HFF-Myc (cell line): ENCODE measurements at regions not wholly inside any gene's neighbourhood (a gene's known extent, or its start where the extent isn't known, plus 50 kb on each side); places are given as distances from the start of the nearest gene placed in this dataset.
"Not testable (repeated sequence)": the region's sequence is repeated elsewhere in the genome, so short reads cannot be mapped to it uniquely, and the experiment has no call there.

Source experiments
- DNase-seq: peaks from one replicate; pipeline ENCODE4 v3.0.0-alpha.2; 2011; ENCODE audit warnings: low read depth; ENCODE audit errors: extremely low read depth
- H3K4me3 ChIP-seq: replicated peaks from 2 replicates; pipeline ENCODE4 v1.5.1; 2011; ENCODE audit warnings: low read depth, mild to moderate bottlenecking, control low read depth, low read length
- TF ChIP-seq, protein P1 (sequence below): IDR thresholded peaks from 2 replicates; pipeline ENCODE4 v1.5.1; 2012; ENCODE audit warnings: mild to moderate bottlenecking, low read depth, low read length, control low read depth; ENCODE audit errors: missing control alignments

DNA sequence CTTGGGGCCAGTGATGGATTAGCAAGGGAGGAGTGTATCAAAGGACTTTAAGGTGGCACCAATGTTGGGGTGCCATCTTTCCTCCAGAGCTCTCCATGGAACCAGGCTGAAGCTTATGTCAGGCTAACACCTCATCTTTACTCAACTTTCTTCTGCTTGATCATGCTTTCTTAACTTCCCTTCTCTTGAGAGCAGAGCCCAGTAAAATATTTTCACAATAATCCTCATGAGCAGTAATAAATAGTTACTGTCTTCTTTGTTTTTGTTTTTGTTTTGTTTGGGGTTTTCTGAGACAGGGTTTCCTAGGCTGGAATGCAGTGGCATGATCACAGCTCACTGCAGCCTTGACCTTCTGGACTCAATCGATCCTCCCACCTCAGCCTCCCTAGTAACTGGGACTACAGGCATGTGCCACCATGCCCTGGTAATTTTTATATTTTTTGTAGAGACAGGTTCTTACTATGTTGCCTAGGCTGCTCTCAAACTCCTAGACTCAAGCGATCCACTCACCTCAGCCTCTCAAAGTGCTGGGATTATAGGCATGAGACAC lies 127.9 kb upstream of the TOP1 start:
- TF ChIP-seq, protein P1, sequence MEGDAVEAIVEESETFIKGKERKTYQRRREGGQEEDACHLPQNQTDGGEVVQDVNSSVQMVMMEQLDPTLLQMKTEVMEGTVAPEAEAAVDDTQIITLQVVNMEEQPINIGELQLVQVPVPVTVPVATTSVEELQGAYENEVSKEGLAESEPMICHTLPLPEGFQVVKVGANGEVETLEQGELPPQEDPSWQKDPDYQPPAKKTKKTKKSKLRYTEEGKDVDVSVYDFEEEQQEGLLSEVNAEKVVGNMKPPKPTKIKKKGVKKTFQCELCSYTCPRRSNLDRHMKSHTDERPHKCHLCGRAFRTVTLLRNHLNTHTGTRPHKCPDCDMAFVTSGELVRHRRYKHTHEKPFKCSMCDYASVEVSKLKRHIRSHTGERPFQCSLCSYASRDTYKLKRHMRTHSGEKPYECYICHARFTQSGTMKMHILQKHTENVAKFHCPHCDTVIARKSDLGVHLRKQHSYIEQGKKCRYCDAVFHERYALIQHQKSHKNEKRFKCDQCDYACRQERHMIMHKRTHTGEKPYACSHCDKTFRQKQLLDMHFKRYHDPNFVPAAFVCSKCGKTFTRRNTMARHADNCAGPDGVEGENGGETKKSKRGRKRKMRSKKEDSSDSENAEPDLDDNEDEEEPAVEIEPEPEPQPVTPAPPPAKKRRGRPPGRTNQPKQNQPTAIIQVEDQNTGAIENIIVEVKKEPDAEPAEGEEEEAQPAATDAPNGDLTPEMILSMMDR, result no peak
- H3K4me3 ChIP-seq, result no peak overlapping the region
- no peak for DNase-seq

DNA sequence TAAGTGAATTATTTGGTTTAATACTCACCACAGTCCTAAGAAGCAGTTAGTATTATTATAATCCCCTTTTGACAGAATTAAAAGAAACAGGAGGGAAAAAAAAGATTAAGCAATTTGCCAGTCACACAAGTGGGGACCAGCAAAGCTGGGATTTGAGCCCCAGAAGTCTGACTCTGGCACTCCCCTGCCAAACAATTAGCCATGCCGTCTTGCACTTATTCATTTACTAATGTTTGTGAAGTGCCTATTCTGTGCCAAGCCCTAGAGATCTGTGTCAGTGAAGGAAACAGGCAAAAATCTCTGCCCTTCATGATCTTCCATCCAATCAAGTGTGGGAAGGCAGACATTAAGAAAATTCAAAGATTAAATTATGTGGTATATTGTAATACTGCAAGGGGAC lies 126.0 kb upstream of the TOP1 start:
- no peak for DNase-seq
- TF ChIP-seq, protein P1, result no peak
- H3K4me3 ChIP-seq, result no peak overlapping the region

DNA sequence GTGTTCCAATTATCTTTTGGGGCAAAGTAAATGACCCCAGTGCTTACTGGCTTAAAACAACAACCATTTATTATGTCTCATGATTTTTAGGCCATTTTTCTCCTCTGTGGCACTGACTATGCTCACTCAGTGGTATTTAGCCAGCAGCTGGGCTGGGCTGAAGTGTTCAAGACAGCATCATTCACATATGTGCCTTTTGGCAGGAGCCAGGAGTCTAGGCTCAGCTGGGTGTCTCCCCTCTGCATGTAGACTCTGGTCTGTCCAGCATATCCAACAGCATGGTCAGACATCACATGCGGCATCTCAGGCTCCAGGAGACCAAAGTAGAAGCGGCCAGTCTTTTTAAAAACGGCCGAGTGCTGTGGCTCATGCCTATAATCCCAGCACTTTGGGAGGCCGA lies 120.3 kb upstream of the TOP1 start:
- DNase-seq, result no peak
- H3K4me3 ChIP-seq, result no peak overlapping the region
- TF ChIP-seq, protein P1, result no peak

DNA sequence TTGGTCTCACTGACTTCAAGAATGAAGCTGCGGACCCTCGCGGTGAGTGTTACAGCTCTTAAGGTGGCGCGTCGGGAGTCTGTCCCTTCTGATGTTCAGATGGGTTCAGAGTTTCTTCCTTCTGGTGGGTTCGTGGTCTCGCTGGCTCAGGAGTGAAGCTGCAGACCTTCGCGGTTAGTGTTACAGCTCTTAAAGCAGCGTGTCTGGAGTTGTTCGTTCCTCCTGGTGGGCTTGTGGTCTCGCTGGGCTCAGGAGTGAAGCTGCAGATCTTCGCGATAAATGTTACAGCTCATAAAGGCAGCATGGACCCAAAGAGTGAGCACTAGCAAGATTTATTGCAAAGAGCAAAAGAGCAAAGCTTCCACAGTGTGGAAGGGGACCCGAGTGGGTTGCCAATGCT lies 119.1 kb upstream of the TOP1 start:
- DNase-seq, result not testable (repeated sequence)

GRCh38 chr20:40910436-40910835 lies 118.2 kb upstream of the TOP1 start:
- not testable (repeated sequence) for H3K4me3 ChIP-seq, DNase-seq

More for the DNA sequence above, 119.1 kb upstream of the TOP1 start:
- not testable (repeated sequence) for H3K4me3 ChIP-seq

DNA sequence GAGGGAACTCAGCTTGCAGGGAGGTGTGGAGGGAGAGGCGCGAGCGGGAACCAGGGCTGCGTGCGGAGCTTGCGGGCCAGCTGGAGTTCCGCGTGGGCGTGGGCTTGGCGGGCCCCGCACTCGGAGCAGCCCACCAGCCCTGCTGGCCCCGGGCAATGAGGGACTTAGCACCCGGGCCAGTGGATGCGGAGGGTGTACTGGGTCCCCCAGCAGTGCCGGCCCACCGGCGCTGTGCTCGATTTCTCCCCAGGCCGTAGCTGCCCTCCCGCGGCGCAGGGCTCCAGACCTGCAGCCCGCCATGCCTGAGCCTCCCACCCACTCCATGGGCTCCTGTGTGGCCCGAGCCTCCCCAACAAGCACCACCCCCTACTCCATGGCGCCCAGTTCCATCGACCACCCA lies 117.5 kb upstream of the TOP1 start:
- H3K4me3 ChIP-seq, DNase-seq: not testable (repeated sequence)

- H3K4me3 ChIP-seq, result no peak overlapping the region
- no peak for DNase-seq
- TF ChIP-seq, protein P1, result no peak
Observed at GRCh38 chr20:40913224-40914185, 115.1 kb upstream of the TOP1 start.

- TF ChIP-seq, protein P1, result no peak
- no peak for DNase-seq
- no peak overlapping the region for H3K4me3 ChIP-seq
Observed at GRCh38 chr20:40915756-40916155, 112.9 kb upstream of the TOP1 start.
